ENCODE measurements at regions not wholly inside any gene's neighbourhood (a gene's known extent, or its start where the extent isn't known, plus 50 kb on each side); places are given as distances from the start of the nearest gene placed in this dataset.
"Not testable (repeated sequence)": the region's sequence is repeated elsewhere in the genome, so short reads cannot be mapped to it uniquely, and the experiment has no call there.

DNA sequence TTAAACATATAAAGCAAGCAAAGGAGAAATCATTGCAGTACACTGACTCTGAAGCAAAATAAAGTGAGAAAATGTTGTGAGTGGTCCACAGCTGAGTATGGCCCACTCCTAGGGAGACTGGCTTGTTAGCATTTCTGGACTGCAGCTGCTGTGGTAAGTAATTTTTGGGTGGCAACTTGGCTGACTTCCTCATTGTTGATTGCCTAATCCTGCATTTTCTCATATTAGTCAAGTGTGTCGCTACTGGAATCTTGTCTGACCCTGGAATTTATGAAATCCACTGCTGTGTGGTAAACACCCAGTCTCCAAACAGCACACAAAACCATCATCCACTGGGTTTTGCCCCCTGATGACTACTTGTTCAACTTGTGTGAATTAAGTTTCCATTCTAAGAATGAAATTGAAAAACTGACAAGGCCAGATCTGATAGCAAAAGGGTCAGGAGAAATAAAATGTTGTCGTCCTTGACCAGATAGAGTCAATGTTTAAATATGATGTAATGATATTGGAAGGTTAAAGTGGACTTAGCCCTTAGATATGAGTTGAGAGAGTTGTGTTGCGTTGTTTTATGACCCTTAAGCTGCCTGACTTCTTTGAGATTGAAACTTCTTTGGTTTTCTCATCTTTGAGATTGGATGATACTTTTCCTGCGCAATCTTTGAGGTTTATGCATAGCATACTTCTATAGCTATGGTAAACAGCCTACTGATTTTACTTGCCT, 106.6 kb upstream of the SEC22B start:
- H3K9me3 Mint-ChIP-seq (ENCODE audit: low read depth, unreplicated experiment); H3K4me3 Mint-ChIP-seq (ENCODE audit: low read depth, unreplicated experiment); H3K27ac Mint-ChIP-seq (ENCODE audit: unreplicated experiment); intact Hi-C loops (cut with micrococcal nuclease; ENCODE audit: unreplicated experiment); H3K27me3 Mint-ChIP-seq (ENCODE audit: unreplicated experiment); DNase-seq; CTCF ChIA-PET; H3K4me1 Mint-ChIP-seq (ENCODE audit: low read depth, unreplicated experiment); BruUV-seq (replicated peaks); H3K36me3 Mint-ChIP-seq (ENCODE audit: insufficient read depth, unreplicated experiment): not testable (repeated sequence)

- intact Hi-C loops (cut with micrococcal nuclease; ENCODE audit: unreplicated experiment); H3K9me3 Mint-ChIP-seq (ENCODE audit: low read depth, unreplicated experiment); H3K27me3 Mint-ChIP-seq (ENCODE audit: unreplicated experiment); H3K4me3 Mint-ChIP-seq (ENCODE audit: low read depth, unreplicated experiment); H3K36me3 Mint-ChIP-seq (ENCODE audit: insufficient read depth, unreplicated experiment); CTCF ChIA-PET; H3K27ac Mint-ChIP-seq (ENCODE audit: unreplicated experiment); DNase-seq; BruUV-seq (replicated peaks); H3K4me1 Mint-ChIP-seq (ENCODE audit: low read depth, unreplicated experiment): not testable (repeated sequence)
These were observed 101.9 kb upstream of the SEC22B start for GRCh38 chr1:120278259-120278610.

- CTCF ChIA-PET; intact Hi-C loops (cut with micrococcal nuclease; ENCODE audit: unreplicated experiment); BruUV-seq (replicated peaks): not testable (repeated sequence)
These were observed 101.3 kb upstream of the SEC22B start for GRCh38 chr1:120277428-120278258.

DNA sequence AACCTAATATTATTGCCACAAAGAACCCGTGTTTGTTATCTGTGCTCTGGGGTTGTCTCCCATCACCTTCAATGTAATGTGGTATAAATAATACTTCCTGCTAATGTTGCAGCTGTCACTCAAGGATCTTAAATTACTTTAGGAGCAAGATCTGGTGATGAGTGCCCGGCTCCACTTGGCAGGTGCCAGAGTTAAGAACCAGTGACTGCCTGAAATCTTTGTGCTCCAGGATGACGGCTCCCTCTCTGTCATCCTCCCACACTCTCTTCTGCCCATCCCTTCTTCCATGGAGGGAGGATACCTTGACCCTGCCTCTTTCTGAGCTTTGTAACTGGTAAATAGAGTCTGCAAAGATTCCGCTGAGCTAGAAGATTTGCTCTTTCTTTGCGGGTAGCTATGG, 100.4 kb upstream of the SEC22B start:
- DNase-seq; H3K9me3 Mint-ChIP-seq (ENCODE audit: low read depth, unreplicated experiment); H3K27me3 Mint-ChIP-seq (ENCODE audit: unreplicated experiment); intact Hi-C loops (cut with micrococcal nuclease; ENCODE audit: unreplicated experiment); BruUV-seq (replicated peaks); H3K27ac Mint-ChIP-seq (ENCODE audit: unreplicated experiment); H3K4me1 Mint-ChIP-seq (ENCODE audit: low read depth, unreplicated experiment); H3K4me3 Mint-ChIP-seq (ENCODE audit: low read depth, unreplicated experiment); H3K36me3 Mint-ChIP-seq (ENCODE audit: insufficient read depth, unreplicated experiment); CTCF ChIA-PET: not testable (repeated sequence)

More at GRCh38 chr1:120277428-120278258, 101.3 kb upstream of the SEC22B start:
- not testable (repeated sequence) for H3K9me3 Mint-ChIP-seq (ENCODE audit: low read depth, unreplicated experiment); H3K27ac Mint-ChIP-seq (ENCODE audit: unreplicated experiment); DNase-seq; H3K4me3 Mint-ChIP-seq (ENCODE audit: low read depth, unreplicated experiment); H3K27me3 Mint-ChIP-seq (ENCODE audit: unreplicated experiment); H3K36me3 Mint-ChIP-seq (ENCODE audit: insufficient read depth, unreplicated experiment); H3K4me1 Mint-ChIP-seq (ENCODE audit: low read depth, unreplicated experiment)

GRCh38 chr1:120274438-120274837, 98.1 kb upstream of the SEC22B start:
- H3K4me1 Mint-ChIP-seq (ENCODE audit: low read depth, unreplicated experiment); H3K27me3 Mint-ChIP-seq (ENCODE audit: unreplicated experiment); H3K36me3 Mint-ChIP-seq (ENCODE audit: insufficient read depth, unreplicated experiment); H3K4me3 Mint-ChIP-seq (ENCODE audit: low read depth, unreplicated experiment); H3K9me3 Mint-ChIP-seq (ENCODE audit: low read depth, unreplicated experiment); intact Hi-C loops (cut with micrococcal nuclease; ENCODE audit: unreplicated experiment); H3K27ac Mint-ChIP-seq (ENCODE audit: unreplicated experiment); CTCF ChIA-PET; BruUV-seq (replicated peaks); DNase-seq: not testable (repeated sequence)

GRCh38 chr1:120273363-120273762, 97.0 kb upstream of the SEC22B start:
- H3K36me3 Mint-ChIP-seq (ENCODE audit: insufficient read depth, unreplicated experiment); H3K4me3 Mint-ChIP-seq (ENCODE audit: low read depth, unreplicated experiment); intact Hi-C loops (cut with micrococcal nuclease; ENCODE audit: unreplicated experiment); BruUV-seq (replicated peaks); H3K9me3 Mint-ChIP-seq (ENCODE audit: low read depth, unreplicated experiment); DNase-seq; H3K27ac Mint-ChIP-seq (ENCODE audit: unreplicated experiment); CTCF ChIA-PET; H3K27me3 Mint-ChIP-seq (ENCODE audit: unreplicated experiment); H3K4me1 Mint-ChIP-seq (ENCODE audit: low read depth, unreplicated experiment): not testable (repeated sequence)

DNA sequence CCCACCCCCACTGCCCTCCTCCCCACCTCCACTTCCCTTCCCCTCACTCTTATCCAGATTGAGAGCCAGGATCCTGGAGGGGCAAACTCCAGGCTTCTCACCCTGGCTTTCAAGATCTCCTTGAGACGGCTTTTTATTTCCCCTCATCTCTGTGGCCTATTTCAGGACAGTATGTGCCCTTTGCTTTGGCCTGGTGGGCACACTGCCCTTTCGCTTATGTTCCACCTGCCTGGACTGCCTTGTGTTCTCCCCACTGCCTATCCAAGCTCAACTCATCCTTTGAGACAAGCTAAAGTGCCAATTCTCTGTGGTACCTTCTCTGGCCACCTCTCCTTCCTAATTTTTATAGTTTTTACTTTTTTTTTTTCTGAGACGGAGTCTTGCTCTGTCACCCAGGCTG, 95.9 kb upstream of the SEC22B start:
- H3K4me1 Mint-ChIP-seq (ENCODE audit: low read depth, unreplicated experiment); BruUV-seq (replicated peaks); intact Hi-C loops (cut with micrococcal nuclease; ENCODE audit: unreplicated experiment); H3K4me3 Mint-ChIP-seq (ENCODE audit: low read depth, unreplicated experiment); H3K27ac Mint-ChIP-seq (ENCODE audit: unreplicated experiment); H3K9me3 Mint-ChIP-seq (ENCODE audit: low read depth, unreplicated experiment); H3K27me3 Mint-ChIP-seq (ENCODE audit: unreplicated experiment); H3K36me3 Mint-ChIP-seq (ENCODE audit: insufficient read depth, unreplicated experiment); DNase-seq; CTCF ChIA-PET: not testable (repeated sequence)

GRCh38 chr1:120271561-120272221, 95.4 kb upstream of the SEC22B start:
- BruUV-seq (replicated peaks); H3K9me3 Mint-ChIP-seq (ENCODE audit: low read depth, unreplicated experiment); intact Hi-C loops (cut with micrococcal nuclease; ENCODE audit: unreplicated experiment); DNase-seq; H3K27ac Mint-ChIP-seq (ENCODE audit: unreplicated experiment); H3K4me1 Mint-ChIP-seq (ENCODE audit: low read depth, unreplicated experiment); CTCF ChIA-PET; H3K4me3 Mint-ChIP-seq (ENCODE audit: low read depth, unreplicated experiment); H3K36me3 Mint-ChIP-seq (ENCODE audit: insufficient read depth, unreplicated experiment); H3K27me3 Mint-ChIP-seq (ENCODE audit: unreplicated experiment): not testable (repeated sequence)

DNA sequence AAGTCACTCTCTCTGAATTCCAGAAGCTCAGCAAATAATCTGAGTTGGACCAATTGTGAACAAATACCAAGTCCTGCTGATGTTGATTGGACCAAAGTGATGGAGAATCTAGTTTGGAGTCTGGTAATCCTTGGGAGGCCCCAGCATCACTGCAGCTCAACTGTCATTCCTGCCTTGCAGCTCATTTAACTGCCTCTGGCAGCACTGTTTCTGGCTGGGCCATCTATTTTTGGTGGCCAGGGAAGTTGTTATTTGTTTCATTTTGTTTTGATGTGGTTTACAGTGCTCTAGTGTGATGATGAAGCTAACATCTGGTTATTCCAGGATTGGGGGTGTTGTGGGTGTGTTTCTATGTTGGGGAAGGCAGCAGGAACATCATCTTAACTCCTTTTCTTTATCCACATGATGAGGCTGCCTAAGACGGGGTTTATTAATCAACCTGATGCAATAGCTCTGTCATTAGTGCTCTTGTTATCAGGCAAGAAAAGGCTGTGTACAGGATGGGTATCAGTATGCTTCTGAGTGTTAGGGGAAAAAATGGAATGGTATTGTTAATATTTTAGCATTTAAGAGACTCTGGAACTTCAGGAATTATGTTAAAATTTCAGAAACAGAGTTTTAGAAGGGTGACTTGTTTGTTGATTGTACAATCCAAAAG, 91.7 kb upstream of the SEC22B start:
- intact Hi-C loops (cut with micrococcal nuclease; ENCODE audit: unreplicated experiment); H3K36me3 Mint-ChIP-seq (ENCODE audit: insufficient read depth, unreplicated experiment); BruUV-seq (replicated peaks); CTCF ChIA-PET; H3K4me1 Mint-ChIP-seq (ENCODE audit: low read depth, unreplicated experiment); H3K4me3 Mint-ChIP-seq (ENCODE audit: low read depth, unreplicated experiment); H3K27ac Mint-ChIP-seq (ENCODE audit: unreplicated experiment); H3K27me3 Mint-ChIP-seq (ENCODE audit: unreplicated experiment); DNase-seq; H3K9me3 Mint-ChIP-seq (ENCODE audit: low read depth, unreplicated experiment): not testable (repeated sequence)
